ENCODE measurements at regions not wholly inside any gene's neighbourhood (a gene's known extent, or its start where the extent isn't known, plus 50 kb on each side); places are given as distances from the start of the nearest gene placed in this dataset.

DNA sequence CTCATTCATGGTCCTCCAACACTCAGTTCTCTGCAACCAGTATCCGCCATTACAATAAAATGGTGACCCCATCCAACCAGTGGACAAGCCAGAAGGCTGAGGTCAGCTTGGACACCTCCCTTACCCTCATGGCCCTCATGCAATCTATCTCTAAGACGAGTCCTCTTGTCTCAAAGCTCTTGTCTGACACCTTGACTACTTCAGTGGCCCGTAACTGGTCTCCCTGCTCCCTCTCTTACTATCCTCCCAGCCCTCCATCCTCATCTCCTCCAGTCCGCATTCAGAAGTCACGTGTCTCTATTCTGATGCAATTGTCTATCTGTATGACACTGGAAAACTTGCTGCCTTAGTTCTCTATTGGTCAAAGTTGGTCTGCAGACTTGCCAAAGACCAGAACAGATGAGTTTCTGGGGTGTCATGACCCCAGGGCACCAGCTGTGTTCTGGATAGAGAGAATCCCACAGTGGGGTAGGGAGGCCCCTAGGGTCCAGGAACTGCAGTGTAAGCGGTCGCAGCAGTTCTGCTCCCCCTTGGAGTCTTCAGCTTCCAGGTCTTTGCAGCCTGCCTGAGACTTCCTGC lies 59.6 kb upstream of the RNF24 start:
- no peak for DNase-seq (ENCODE audit: low spot score in 2 of 2)
- Histone ChIP-seq H3K27me3 (no peaks in the 10 kb centered on the region), H3K9me3 (no peaks in the 10 kb centered on the region), H3K4me1 (peaks cover 0 to 24% (median 4%) of the 10 kb centered on the region in 4 donors), H3K4me3 (no peak overlapping the region), H3K36me3 (no peaks in the 10 kb centered on the region), H3K27ac (no peak overlapping the region)
- WGBS, 2 donors = 83 to 84% methylated on average over 7 of the region's 7 CpGs
- TF ChIP-seq, protein P1, sequence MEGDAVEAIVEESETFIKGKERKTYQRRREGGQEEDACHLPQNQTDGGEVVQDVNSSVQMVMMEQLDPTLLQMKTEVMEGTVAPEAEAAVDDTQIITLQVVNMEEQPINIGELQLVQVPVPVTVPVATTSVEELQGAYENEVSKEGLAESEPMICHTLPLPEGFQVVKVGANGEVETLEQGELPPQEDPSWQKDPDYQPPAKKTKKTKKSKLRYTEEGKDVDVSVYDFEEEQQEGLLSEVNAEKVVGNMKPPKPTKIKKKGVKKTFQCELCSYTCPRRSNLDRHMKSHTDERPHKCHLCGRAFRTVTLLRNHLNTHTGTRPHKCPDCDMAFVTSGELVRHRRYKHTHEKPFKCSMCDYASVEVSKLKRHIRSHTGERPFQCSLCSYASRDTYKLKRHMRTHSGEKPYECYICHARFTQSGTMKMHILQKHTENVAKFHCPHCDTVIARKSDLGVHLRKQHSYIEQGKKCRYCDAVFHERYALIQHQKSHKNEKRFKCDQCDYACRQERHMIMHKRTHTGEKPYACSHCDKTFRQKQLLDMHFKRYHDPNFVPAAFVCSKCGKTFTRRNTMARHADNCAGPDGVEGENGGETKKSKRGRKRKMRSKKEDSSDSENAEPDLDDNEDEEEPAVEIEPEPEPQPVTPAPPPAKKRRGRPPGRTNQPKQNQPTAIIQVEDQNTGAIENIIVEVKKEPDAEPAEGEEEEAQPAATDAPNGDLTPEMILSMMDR (IDR thresholded peaks at IDR 0.05) = no peak
- TF ChIP-seq POLR2A (IDR thresholded peaks at IDR 0.05) = no peak
- TF ChIP-seq EP300 (IDR thresholded peaks at IDR 0.05) = no peak

DNA sequence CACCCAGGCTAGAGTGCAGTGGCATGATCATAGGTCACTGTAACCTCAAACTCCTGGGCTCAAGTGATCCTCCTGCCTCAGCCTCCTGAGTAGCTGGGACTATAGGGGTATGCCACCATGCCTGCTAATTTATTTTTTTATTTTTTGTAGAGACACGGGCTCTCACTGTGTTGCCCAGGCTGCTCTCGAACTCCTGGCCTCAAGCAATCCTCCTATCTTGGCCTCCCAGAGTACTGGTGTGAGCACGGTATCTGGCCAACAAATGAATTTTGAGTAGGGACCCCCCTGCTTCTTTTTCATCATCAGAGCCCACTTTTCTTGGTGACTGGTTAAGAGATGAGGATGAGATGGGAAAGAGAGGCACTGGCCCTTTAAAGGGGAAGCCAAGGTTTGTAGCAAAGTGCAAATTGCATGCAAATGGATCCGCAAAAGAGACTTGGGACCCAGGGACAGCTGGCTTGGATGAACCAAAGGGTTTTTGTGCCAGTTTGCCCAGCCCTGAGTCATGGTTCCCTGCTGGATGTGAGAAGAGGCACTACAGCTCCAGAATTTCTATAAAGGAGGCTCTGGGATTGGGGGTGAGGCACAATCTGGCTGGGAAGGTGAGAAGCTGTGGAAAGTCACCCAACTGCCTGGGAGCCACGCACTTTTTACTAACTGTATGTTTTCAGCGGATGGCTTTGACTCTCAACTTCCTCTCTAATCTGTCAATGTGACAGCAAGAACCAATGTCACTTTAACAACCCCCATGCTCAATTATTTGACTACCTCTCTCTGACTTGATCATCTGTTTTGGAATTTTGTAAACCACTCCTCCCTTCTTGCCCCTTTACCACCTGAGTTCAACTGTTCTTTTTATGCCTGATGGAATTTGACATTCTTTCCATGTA lies 58.7 kb upstream of the RNF24 start:
- no peak overlapping the region for H3K4me3 ChIP-seq
- H3K36me3 ChIP-seq = no peaks in the 10 kb centered on the region
- TF ChIP-seq, protein P1 (IDR thresholded peaks at IDR 0.05) = no peak
- no peak for TF ChIP-seq POLR2A (IDR thresholded peaks at IDR 0.05)
- no peak for TF ChIP-seq EP300 (IDR thresholded peaks at IDR 0.05)
- no peaks in the 10 kb centered on the region for H3K9me3 ChIP-seq
- H3K27me3 ChIP-seq = no peaks in the 10 kb centered on the region
- H3K4me1 ChIP-seq = peaks cover 0 to 26% (median 4%) of the 10 kb centered on the region in 4 donors
- 79 to 80% methylated on average over 6 of the region's 6 CpGs for WGBS, 2 donors
- H3K27ac ChIP-seq = no peak overlapping the region
- DNase-seq (ENCODE audit: low spot score in 2 of 2) = no peak

DNA sequence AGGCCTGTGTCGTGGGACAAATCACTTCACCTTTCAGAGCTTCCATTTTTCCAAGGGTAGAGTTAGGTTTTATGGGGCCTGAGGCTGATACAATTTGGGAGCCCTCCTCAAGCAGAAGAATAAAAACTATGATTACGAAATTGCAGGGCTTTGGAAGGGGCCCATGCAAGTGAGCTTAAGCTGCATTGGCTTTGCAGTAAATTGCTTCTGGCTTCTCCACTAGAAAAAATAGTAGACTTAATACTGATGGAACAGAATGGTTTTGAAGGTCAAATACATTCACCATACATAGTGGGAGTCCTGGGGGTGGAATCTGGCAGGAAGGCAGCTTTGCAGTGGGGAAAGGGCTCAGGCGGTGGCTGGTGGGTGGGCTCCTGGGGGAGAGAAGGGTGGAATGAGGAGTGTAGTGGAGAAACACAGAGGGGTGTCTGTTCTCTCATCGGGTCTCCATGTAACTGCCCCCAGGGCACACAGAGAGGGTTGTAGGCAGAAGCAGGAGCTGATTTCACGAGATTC lies 55.9 kb upstream of the RNF24 start:
- Histone ChIP-seq H3K9me3 (no peaks in the 10 kb centered on the region), H3K4me1 (peaks cover 0 to 37% (median 2%) of the 10 kb centered on the region in 4 donors), H3K27ac (peak overlapping the region in 2 of 4 donors; percentile 38 to 57), H3K27me3 (no peaks in the 10 kb centered on the region), H3K36me3 (no peaks in the 10 kb centered on the region), H3K4me3 (no peak overlapping the region)
- WGBS, 2 donors = 54 to 62% methylated on average over 5 of the region's 5 CpGs
- TF ChIP-seq EP300 (IDR thresholded peaks at IDR 0.05) = no peak
- TF ChIP-seq, protein P1 (IDR thresholded peaks at IDR 0.05) = no peak
- TF ChIP-seq POLR2A (IDR thresholded peaks at IDR 0.05) = no peak
- no peak for DNase-seq (ENCODE audit: low spot score in 2 of 2)

DNA sequence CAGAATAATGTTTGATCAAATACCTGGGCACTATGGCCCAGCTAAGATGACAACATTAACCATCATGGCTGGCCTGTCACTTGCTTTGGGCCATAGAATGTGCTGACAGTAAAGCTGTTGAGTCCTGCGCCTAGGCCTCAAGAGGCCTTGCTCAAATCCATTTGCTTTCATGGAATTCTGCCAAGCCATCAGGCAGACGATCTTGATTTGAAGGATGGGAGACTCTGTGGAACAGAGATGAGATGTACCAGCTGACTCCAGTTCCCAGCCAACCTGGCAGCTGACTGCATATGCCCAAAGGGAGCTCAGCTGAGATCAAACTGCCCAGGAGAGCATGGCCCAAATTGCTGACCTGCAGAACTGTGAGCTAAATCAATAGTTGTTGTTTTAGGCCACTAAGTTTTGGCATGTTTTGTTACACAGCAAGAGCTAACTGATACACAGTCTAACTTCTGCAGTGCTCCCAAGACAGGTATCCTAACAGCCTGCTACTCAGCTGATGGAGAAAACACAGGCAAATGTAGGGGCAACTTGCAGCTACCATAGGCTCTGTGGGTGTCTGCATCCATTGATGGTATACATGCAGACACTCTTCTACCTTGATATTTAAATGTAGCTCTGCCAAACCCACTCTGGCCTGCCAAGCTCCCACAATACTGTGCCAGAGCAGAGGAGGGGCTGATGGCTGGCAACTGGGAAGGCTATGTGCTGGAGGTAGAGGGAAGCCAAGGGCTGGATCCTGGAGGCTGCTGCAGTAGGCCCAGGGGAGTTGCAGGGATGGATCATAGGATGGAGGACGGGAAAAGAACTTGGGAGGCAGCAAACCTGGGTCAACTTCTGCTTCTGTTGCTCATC lies 55.2 kb upstream of the RNF24 start:
- H3K9me3 ChIP-seq = no peaks in the 10 kb centered on the region
- peak overlapping the region in 2 of 4 donors; percentile 11 to 57 for H3K27ac ChIP-seq
- peaks cover 0 to 44% (median 5%) of the 10 kb centered on the region in 4 donors for H3K4me1 ChIP-seq
- DNase-seq (ENCODE audit: low spot score in 2 of 2) = no peak
- TF ChIP-seq, protein P1 (IDR thresholded peaks at IDR 0.05) = no peak
- TF ChIP-seq EP300 (IDR thresholded peaks at IDR 0.05) (no peak), POLR2A (IDR thresholded peaks at IDR 0.05) (no peak)
- H3K36me3 ChIP-seq = no peaks in the 10 kb centered on the region
- H3K27me3 ChIP-seq = no peaks in the 10 kb centered on the region
- H3K4me3 ChIP-seq = no peak overlapping the region
- WGBS, 2 donors = 71 to 76% methylated on average over 3 of the region's 3 CpGs
